Esophagus muscularis mucosa (tissue), 3 donors: ENCODE measurements at regions not wholly inside any gene's neighbourhood (a gene's known extent, or its start where the extent isn't known, plus 50 kb on each side); places are given as distances from the start of the nearest gene placed in this dataset.

Source experiments
- CTCF ChIP-seq, 3 experiments: fragments of 200-600 bp in 2 of 3; fragments of 450-650 bp in 1 of 3; sonication (generic) in 2 of 3; IDR thresholded peaks; one replicate each; pipeline ENCODE4 v1.5.1; 2017 to 2019; ENCODE audit warnings: antibody characterized with exemption in 3 of 3, mild to moderate bottlenecking in 2 of 3, moderate library complexity in 1 of 3
- POLR2A ChIP-seq: fragments of 450-650 bp; IDR thresholded peaks from one replicate; pipeline ENCODE4 v1.6.1; 2017; ENCODE audit warnings: antibody characterized with exemption, moderate library complexity, mild to moderate bottlenecking, low read depth
- POLR2AphosphoS5 ChIP-seq, 2 donors: sonication (generic); formaldehyde crosslinking; IDR thresholded peaks; one replicate each; pipeline ENCODE4 v1.6.1; 2017; ENCODE audit warnings: antibody characterized with exemption in 2 of 2

- TF ChIP-seq CTCF (IDR thresholded peaks at IDR 0.05) = no peak
- no peak for TF ChIP-seq POLR2AphosphoS5 (IDR thresholded peaks at IDR 0.05)
- TF ChIP-seq POLR2A = no peak
Observed at GRCh38 chr4:187268940-187269339, 545.3 kb upstream of the FAT1 start.
